Sigmoid colon (tissue), 4 donors: ENCODE measurements at regions not wholly inside any gene's neighbourhood (a gene's known extent, or its start where the extent isn't known, plus 50 kb on each side); places are given as distances from the start of the nearest gene placed in this dataset.

Experiments
- CTCF ChIP-seq, 4 experiments: fragments of 450-650 bp in 3 of 4; fragments of 200-600 bp in 1 of 4; IDR thresholded peaks; one replicate each; pipeline ENCODE4 v1.5.1; 2016 to 2019; ENCODE audit warnings: antibody characterized with exemption in 4 of 4, mild to moderate bottlenecking in 3 of 4, moderate library complexity in 2 of 4
- EP300 ChIP-seq, 4 donors: sonication (generic); formaldehyde crosslinking; IDR thresholded peaks; one replicate each; pipeline ENCODE4 v1.6.1; 2017; ENCODE audit warnings: antibody characterized with exemption in 4 of 4

- TF ChIP-seq CTCF (IDR thresholded peaks at IDR 0.05) (no peak), EP300 (IDR thresholded peaks at IDR 0.05) (no peak)
These were observed 435.8 kb downstream of the CSNK1G3 start for GRCh38 chr5:123947797-123948196.
